ENCODE measurements at regions not wholly inside any gene's neighbourhood (a gene's known extent, or its start where the extent isn't known, plus 50 kb on each side); places are given as distances from the start of the nearest gene placed in this dataset.

- H3K4me1 ChIP-seq (ENCODE audit: control insufficient read depth in 3 of 3, insufficient read depth in 3 of 3, low read length in 3 of 3) = peaks cover 0 to 4% (median 0%) of the 10 kb centered on the region in 3 donors
- no peaks in the 10 kb centered on the region for H3K27me3 ChIP-seq (ENCODE audit: control insufficient read depth in 3 of 3, insufficient read depth in 3 of 3, low read length in 3 of 3)
- no peak overlapping the region for H3K27ac ChIP-seq (ENCODE audit: low read depth, low read length)
- no peak overlapping the region for H3K9ac ChIP-seq (ENCODE audit: low read depth in 1 of 3, low read length in 3 of 3)
- no peak overlapping the region for H3K4me3 ChIP-seq (ENCODE audit: low read length in 3 of 3)
- no peaks in the 10 kb centered on the region for H3K9me3 ChIP-seq (ENCODE audit: control insufficient read depth in 3 of 3, low read length in 3 of 3)
- no peaks in the 10 kb centered on the region for H3K36me3 ChIP-seq (ENCODE audit: control insufficient read depth in 3 of 3, insufficient read depth in 3 of 3, low read length in 3 of 3)
Observed at GRCh38 chr13:39273953-39274738, 235.9 kb downstream of the NHLRC3 start.

- H3K36me3 ChIP-seq (ENCODE audit: control insufficient read depth in 3 of 3, insufficient read depth in 3 of 3, low read length in 3 of 3) = no peaks in the 10 kb centered on the region
- no peaks in the 10 kb centered on the region for H3K27me3 ChIP-seq (ENCODE audit: control insufficient read depth in 3 of 3, insufficient read depth in 3 of 3, low read length in 3 of 3)
- H3K9me3 ChIP-seq (ENCODE audit: control insufficient read depth in 3 of 3, low read length in 3 of 3) = no peaks in the 10 kb centered on the region
- peaks cover 0 to 4% (median 0%) of the 10 kb centered on the region in 3 donors for H3K4me1 ChIP-seq (ENCODE audit: control insufficient read depth in 3 of 3, insufficient read depth in 3 of 3, low read length in 3 of 3)
- no peak overlapping the region for H3K4me3 ChIP-seq (ENCODE audit: low read length in 3 of 3)
- H3K27ac ChIP-seq (ENCODE audit: low read depth, low read length) = no peak overlapping the region
- no peak overlapping the region for H3K9ac ChIP-seq (ENCODE audit: low read depth in 1 of 3, low read length in 3 of 3)
Observed at GRCh38 chr13:39274739-39275325, 236.6 kb downstream of the NHLRC3 start.

GRCh38 chr13:39279077-39279476, 240.8 kb downstream of the NHLRC3 start:
- Histone ChIP-seq H3K27ac (ENCODE audit: low read depth, low read length) (no peak overlapping the region), H3K27me3 (ENCODE audit: control insufficient read depth in 3 of 3, insufficient read depth in 3 of 3, low read length in 3 of 3) (peaks cover 0 to 3% (median 0%) of the 10 kb centered on the region in 3 donors), H3K4me1 (ENCODE audit: control insufficient read depth in 3 of 3, insufficient read depth in 3 of 3, low read length in 3 of 3) (peaks cover 0 to 4% (median 0%) of the 10 kb centered on the region in 3 donors), H3K4me3 (ENCODE audit: low read length in 3 of 3) (no peak overlapping the region), H3K9me3 (ENCODE audit: control insufficient read depth in 3 of 3, low read length in 3 of 3) (no peaks in the 10 kb centered on the region), H3K36me3 (ENCODE audit: control insufficient read depth in 3 of 3, insufficient read depth in 3 of 3, low read length in 3 of 3) (no peaks in the 10 kb centered on the region), H3K9ac (ENCODE audit: low read depth in 1 of 3, low read length in 3 of 3) (no peak overlapping the region)

- H3K36me3 ChIP-seq (ENCODE audit: control insufficient read depth in 3 of 3, insufficient read depth in 3 of 3, low read length in 3 of 3) = no peaks in the 10 kb centered on the region
- no peak overlapping the region for H3K27ac ChIP-seq (ENCODE audit: low read depth, low read length)
- H3K4me3 ChIP-seq (ENCODE audit: low read length in 3 of 3) = no peak overlapping the region
- peaks cover 0 to 3% (median 0%) of the 10 kb centered on the region in 3 donors for H3K27me3 ChIP-seq (ENCODE audit: control insufficient read depth in 3 of 3, insufficient read depth in 3 of 3, low read length in 3 of 3)
- no peak overlapping the region for H3K9ac ChIP-seq (ENCODE audit: low read depth in 1 of 3, low read length in 3 of 3)
- no peaks in the 10 kb centered on the region for H3K9me3 ChIP-seq (ENCODE audit: control insufficient read depth in 3 of 3, low read length in 3 of 3)
- H3K4me1 ChIP-seq (ENCODE audit: control insufficient read depth in 3 of 3, insufficient read depth in 3 of 3, low read length in 3 of 3) = no peaks in the 10 kb centered on the region
Observed at GRCh38 chr13:39281539-39282150, 243.4 kb downstream of the NHLRC3 start.

GRCh38 chr13:39282400-39282972, 244.2 kb downstream of the NHLRC3 start:
- Histone ChIP-seq H3K36me3 (ENCODE audit: control insufficient read depth in 3 of 3, insufficient read depth in 3 of 3, low read length in 3 of 3) (no peaks in the 10 kb centered on the region), H3K27me3 (ENCODE audit: control insufficient read depth in 3 of 3, insufficient read depth in 3 of 3, low read length in 3 of 3) (peaks cover 0 to 3% (median 0%) of the 10 kb centered on the region in 3 donors), H3K27ac (ENCODE audit: low read depth, low read length) (no peak overlapping the region), H3K4me1 (ENCODE audit: control insufficient read depth in 3 of 3, insufficient read depth in 3 of 3, low read length in 3 of 3) (no peaks in the 10 kb centered on the region), H3K9ac (ENCODE audit: low read depth in 1 of 3, low read length in 3 of 3) (no peak overlapping the region), H3K4me3 (ENCODE audit: low read length in 3 of 3) (no peak overlapping the region), H3K9me3 (ENCODE audit: control insufficient read depth in 3 of 3, low read length in 3 of 3) (no peaks in the 10 kb centered on the region)

GRCh38 chr13:39283072-39283471, 244.8 kb downstream of the NHLRC3 start:
- no peak overlapping the region for H3K9ac ChIP-seq (ENCODE audit: low read depth in 1 of 3, low read length in 3 of 3)
- H3K36me3 ChIP-seq (ENCODE audit: control insufficient read depth in 3 of 3, insufficient read depth in 3 of 3, low read length in 3 of 3) = no peaks in the 10 kb centered on the region
- H3K27ac ChIP-seq (ENCODE audit: low read depth, low read length) = no peak overlapping the region

GRCh38 chr13:39284801-39285388, 246.6 kb downstream of the NHLRC3 start:
- H3K27me3 ChIP-seq (ENCODE audit: control insufficient read depth in 3 of 3, insufficient read depth in 3 of 3, low read length in 3 of 3) = peaks cover 0 to 3% (median 0%) of the 10 kb centered on the region in 3 donors
- no peaks in the 10 kb centered on the region for H3K36me3 ChIP-seq (ENCODE audit: control insufficient read depth in 3 of 3, insufficient read depth in 3 of 3, low read length in 3 of 3)
- no peaks in the 10 kb centered on the region for H3K4me1 ChIP-seq (ENCODE audit: control insufficient read depth in 3 of 3, insufficient read depth in 3 of 3, low read length in 3 of 3)
- no peaks in the 10 kb centered on the region for H3K9me3 ChIP-seq (ENCODE audit: control insufficient read depth in 3 of 3, low read length in 3 of 3)
- H3K9ac ChIP-seq (ENCODE audit: low read depth in 1 of 3, low read length in 3 of 3) = no peak overlapping the region
- no peak overlapping the region for H3K27ac ChIP-seq (ENCODE audit: low read depth, low read length)
- no peak overlapping the region for H3K4me3 ChIP-seq (ENCODE audit: low read length in 3 of 3)

More at GRCh38 chr13:39283072-39283471, 244.8 kb downstream of the NHLRC3 start:
- Histone ChIP-seq H3K4me1 (ENCODE audit: control insufficient read depth in 3 of 3, insufficient read depth in 3 of 3, low read length in 3 of 3) (no peaks in the 10 kb centered on the region), H3K9me3 (ENCODE audit: control insufficient read depth in 3 of 3, low read length in 3 of 3) (no peaks in the 10 kb centered on the region), H3K27me3 (ENCODE audit: control insufficient read depth in 3 of 3, insufficient read depth in 3 of 3, low read length in 3 of 3) (peaks cover 0 to 3% (median 0%) of the 10 kb centered on the region in 3 donors), H3K4me3 (ENCODE audit: low read length in 3 of 3) (no peak overlapping the region)

Measured in skeletal muscle tissue (tissue), 3 donors.